HepG2 (cell line): ENCODE measurements at regions not wholly inside any gene's neighbourhood (a gene's known extent, or its start where the extent isn't known, plus 50 kb on each side); places are given as distances from the start of the nearest gene placed in this dataset.

Source experiments
- AHDC1 ChIP-seq: sonication (generic); formaldehyde crosslinking; IDR thresholded peaks from 2 replicates; pipeline ENCODE4 v1.5.1; 2020; ENCODE audit warnings: mild to moderate bottlenecking, missing genetic modification reagents, borderline replicate concordance
- DMAP1 ChIP-seq: IDR thresholded peaks from 2 replicates; pipeline ENCODE4 v1.6.1; 2016
- DR1 ChIP-seq: sonication (generic); formaldehyde crosslinking; IDR thresholded peaks from 2 replicates; pipeline ENCODE4 v1.8.0; 2021; ENCODE audit warnings: mild to moderate bottlenecking, missing genetic modification reagents, inconsistent platforms
- ISX ChIP-seq: sonication (generic); formaldehyde crosslinking; conservative IDR thresholded peaks from 2 replicates; pipeline ENCODE4 v1.5.0; 2020; ENCODE audit warnings: missing genetic modification reagents
- KDM5B ChIP-seq: sonication (generic); formaldehyde crosslinking; IDR thresholded peaks from 2 replicates; pipeline ENCODE4 v1.4.0; 2020; ENCODE audit warnings: missing genetic modification reagents, mild to moderate bottlenecking, borderline replicate concordance
- MXD4 ChIP-seq: IDR thresholded peaks from 2 replicates; pipeline ENCODE4 v1.6.1; 2016; ENCODE audit warnings: mild to moderate bottlenecking, missing biosample characterization, missing genetic modification reagents
- REPIN1 ChIP-seq: sonication (generic); formaldehyde crosslinking; IDR thresholded peaks from 2 replicates; pipeline ENCODE4 v1.8.0; 2022; ENCODE audit warnings: missing genetic modification reagents, low read depth, mild to moderate bottlenecking, borderline replicate concordance
- ZNF30 ChIP-seq: sonication (generic); formaldehyde crosslinking; IDR thresholded peaks from 2 replicates; pipeline ENCODE4 v1.5.0; 2020; ENCODE audit warnings: mild to moderate bottlenecking, missing genetic modification reagents
- ZNF552 ChIP-seq: sonication (generic); formaldehyde crosslinking; IDR thresholded peaks from 2 replicates; pipeline ENCODE4 v1.9.0; 2022; ENCODE audit warnings: missing genetic modification reagents, mild to moderate bottlenecking, borderline replicate concordance
- ZNF629 ChIP-seq: sonication (generic); formaldehyde crosslinking; conservative IDR thresholded peaks from 2 replicates; pipeline ENCODE4 v1.5.0; 2020; ENCODE audit warnings: missing genetic modification reagents
- ZSCAN22 ChIP-seq: sonication (generic); formaldehyde crosslinking; IDR thresholded peaks from 2 replicates; pipeline ENCODE4 v1.4.0; 2020; ENCODE audit warnings: mild to moderate bottlenecking, missing genetic modification reagents
- TF ChIP-seq, protein P1 (sequence below): sonication (generic); formaldehyde crosslinking; IDR thresholded peaks from 2 replicates; pipeline ENCODE4; 2020; ENCODE audit warnings: missing genetic modification reagents, mild to moderate bottlenecking, borderline replicate concordance
- TF ChIP-seq, protein P2 (sequence below): sonication (generic); formaldehyde crosslinking; IDR thresholded peaks from 2 replicates; pipeline ENCODE4 v1.5.1; 2020; ENCODE audit warnings: missing genetic modification reagents, mild to moderate bottlenecking, borderline replicate concordance
- TF ChIP-seq, protein P3 (sequence below): sonication (generic); formaldehyde crosslinking; IDR thresholded peaks from 2 replicates; pipeline ENCODE4 v1.4.0; 2020; ENCODE audit warnings: missing genetic modification reagents
- TF ChIP-seq, protein P4 (sequence below): IDR thresholded peaks from 2 replicates; pipeline ENCODE4 v1.6.1; 2016; ENCODE audit warnings: mild to moderate bottlenecking, missing biosample characterization, missing genetic modification reagents

- TF ChIP-seq AHDC1 (CRISPR knock-in tag) (peak; percentile 92), DMAP1 (CRISPR knock-in tag) (peak; percentile 49; the same call in 1 of the 2 replicates), DR1 (CRISPR knock-in tag) (peak; percentile 67; the same call in 1 of the 2 replicates), ZNF552 (CRISPR knock-in tag) (peak; percentile 93), ZSCAN22 (CRISPR knock-in tag) (no peak), MXD4 (peak; percentile 84), REPIN1 (CRISPR knock-in tag) (peak; percentile 99), ZNF30 (CRISPR knock-in tag) (no peak), ISX (CRISPR knock-in tag) (peak; percentile 90; the same call in 1 of the 2 replicates), KDM5B (CRISPR knock-in tag) (peak; percentile 74; the same call in 1 of the 2 replicates), ZNF629 (CRISPR knock-in tag) (peak; percentile 80)
- TF ChIP-seq, protein P1, sequence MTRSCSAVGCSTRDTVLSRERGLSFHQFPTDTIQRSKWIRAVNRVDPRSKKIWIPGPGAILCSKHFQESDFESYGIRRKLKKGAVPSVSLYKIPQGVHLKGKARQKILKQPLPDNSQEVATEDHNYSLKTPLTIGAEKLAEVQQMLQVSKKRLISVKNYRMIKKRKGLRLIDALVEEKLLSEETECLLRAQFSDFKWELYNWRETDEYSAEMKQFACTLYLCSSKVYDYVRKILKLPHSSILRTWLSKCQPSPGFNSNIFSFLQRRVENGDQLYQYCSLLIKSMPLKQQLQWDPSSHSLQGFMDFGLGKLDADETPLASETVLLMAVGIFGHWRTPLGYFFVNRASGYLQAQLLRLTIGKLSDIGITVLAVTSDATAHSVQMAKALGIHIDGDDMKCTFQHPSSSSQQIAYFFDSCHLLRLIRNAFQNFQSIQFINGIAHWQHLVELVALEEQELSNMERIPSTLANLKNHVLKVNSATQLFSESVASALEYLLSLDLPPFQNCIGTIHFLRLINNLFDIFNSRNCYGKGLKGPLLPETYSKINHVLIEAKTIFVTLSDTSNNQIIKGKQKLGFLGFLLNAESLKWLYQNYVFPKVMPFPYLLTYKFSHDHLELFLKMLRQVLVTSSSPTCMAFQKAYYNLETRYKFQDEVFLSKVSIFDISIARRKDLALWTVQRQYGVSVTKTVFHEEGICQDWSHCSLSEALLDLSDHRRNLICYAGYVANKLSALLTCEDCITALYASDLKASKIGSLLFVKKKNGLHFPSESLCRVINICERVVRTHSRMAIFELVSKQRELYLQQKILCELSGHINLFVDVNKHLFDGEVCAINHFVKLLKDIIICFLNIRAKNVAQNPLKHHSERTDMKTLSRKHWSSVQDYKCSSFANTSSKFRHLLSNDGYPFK (CRISPR knock-in tag) = peak; percentile 77
- TF ChIP-seq, protein P2, sequence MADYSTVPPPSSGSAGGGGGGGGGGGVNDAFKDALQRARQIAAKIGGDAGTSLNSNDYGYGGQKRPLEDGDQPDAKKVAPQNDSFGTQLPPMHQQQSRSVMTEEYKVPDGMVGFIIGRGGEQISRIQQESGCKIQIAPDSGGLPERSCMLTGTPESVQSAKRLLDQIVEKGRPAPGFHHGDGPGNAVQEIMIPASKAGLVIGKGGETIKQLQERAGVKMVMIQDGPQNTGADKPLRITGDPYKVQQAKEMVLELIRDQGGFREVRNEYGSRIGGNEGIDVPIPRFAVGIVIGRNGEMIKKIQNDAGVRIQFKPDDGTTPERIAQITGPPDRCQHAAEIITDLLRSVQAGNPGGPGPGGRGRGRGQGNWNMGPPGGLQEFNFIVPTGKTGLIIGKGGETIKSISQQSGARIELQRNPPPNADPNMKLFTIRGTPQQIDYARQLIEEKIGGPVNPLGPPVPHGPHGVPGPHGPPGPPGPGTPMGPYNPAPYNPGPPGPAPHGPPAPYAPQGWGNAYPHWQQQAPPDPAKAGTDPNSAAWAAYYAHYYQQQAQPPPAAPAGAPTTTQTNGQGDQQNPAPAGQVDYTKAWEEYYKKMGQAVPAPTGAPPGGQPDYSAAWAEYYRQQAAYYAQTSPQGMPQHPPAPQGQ = no peak
- TF ChIP-seq, protein P3, sequence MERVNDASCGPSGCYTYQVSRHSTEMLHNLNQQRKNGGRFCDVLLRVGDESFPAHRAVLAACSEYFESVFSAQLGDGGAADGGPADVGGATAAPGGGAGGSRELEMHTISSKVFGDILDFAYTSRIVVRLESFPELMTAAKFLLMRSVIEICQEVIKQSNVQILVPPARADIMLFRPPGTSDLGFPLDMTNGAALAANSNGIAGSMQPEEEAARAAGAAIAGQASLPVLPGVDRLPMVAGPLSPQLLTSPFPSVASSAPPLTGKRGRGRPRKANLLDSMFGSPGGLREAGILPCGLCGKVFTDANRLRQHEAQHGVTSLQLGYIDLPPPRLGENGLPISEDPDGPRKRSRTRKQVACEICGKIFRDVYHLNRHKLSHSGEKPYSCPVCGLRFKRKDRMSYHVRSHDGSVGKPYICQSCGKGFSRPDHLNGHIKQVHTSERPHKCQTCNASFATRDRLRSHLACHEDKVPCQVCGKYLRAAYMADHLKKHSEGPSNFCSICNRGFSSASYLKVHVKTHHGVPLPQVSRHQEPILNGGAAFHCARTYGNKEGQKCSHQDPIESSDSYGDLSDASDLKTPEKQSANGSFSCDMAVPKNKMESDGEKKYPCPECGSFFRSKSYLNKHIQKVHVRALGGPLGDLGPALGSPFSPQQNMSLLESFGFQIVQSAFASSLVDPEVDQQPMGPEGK (CRISPR knock-in tag) = peak; percentile 98
- TF ChIP-seq, protein P4, sequence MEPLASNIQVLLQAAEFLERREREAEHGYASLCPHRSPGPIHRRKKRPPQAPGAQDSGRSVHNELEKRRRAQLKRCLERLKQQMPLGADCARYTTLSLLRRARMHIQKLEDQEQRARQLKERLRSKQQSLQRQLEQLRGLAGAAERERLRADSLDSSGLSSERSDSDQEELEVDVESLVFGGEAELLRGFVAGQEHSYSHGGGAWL = peak; percentile 93
Observed at GRCh38 chr20:50242863-50243609, 52.4 kb downstream of the CEBPB start (continued).
